ENCODE measurements at regions not wholly inside any gene's neighbourhood (a gene's known extent, or its start where the extent isn't known, plus 50 kb on each side); places are given as distances from the start of the nearest gene placed in this dataset.

DNA sequence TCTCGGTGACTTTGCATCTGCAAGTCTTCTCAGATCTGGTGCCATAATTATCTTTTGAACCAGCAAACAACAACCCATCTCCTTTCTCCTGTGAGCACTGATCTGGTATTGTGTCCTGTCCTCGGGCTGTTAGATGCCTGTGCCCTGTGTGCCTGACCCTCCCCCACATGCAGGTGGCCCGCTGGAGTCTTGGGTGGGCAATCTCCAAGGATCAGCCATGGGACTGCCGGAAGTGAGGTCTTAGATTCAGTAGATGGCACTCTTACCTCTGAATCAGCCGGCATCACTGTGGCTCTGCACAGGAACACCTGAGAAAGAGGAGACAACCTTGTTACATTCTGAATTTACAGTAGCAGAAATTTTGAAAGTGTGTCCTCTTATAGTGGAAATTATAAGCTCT lies 172.4 kb downstream of the IRX2 start:
- TF ChIP-seq EZH2phosphoT487 (IDR thresholded peaks at IDR 0.05; ENCODE audit: unreplicated experiment) (no peak), POLR2AphosphoS5 (IDR thresholded peaks at IDR 0.05; ENCODE audit: low read depth) (no peak), ETS1 (IDR thresholded peaks at IDR 0.05) (no peak), CREB1 (CRISPR knock-in tag; IDR thresholded peaks at IDR 0.05; ENCODE audit: low read depth) (no peak), REST (IDR thresholded peaks at IDR 0.05; ENCODE audit: unreplicated experiment) (no peak), EZH2 (IDR thresholded peaks at IDR 0.05; ENCODE audit: low read depth, unreplicated experiment) (no peak), JUNB (IDR thresholded peaks at IDR 0.05; ENCODE audit: unreplicated experiment) (no peak), STAT1 (IDR thresholded peaks at IDR 0.05; ENCODE audit: unreplicated experiment) (no peak), ZNF331 (CRISPR knock-in tag; IDR thresholded peaks at IDR 0.05; ENCODE audit: low read depth) (no peak)
- TF ChIP-seq, protein P1, sequence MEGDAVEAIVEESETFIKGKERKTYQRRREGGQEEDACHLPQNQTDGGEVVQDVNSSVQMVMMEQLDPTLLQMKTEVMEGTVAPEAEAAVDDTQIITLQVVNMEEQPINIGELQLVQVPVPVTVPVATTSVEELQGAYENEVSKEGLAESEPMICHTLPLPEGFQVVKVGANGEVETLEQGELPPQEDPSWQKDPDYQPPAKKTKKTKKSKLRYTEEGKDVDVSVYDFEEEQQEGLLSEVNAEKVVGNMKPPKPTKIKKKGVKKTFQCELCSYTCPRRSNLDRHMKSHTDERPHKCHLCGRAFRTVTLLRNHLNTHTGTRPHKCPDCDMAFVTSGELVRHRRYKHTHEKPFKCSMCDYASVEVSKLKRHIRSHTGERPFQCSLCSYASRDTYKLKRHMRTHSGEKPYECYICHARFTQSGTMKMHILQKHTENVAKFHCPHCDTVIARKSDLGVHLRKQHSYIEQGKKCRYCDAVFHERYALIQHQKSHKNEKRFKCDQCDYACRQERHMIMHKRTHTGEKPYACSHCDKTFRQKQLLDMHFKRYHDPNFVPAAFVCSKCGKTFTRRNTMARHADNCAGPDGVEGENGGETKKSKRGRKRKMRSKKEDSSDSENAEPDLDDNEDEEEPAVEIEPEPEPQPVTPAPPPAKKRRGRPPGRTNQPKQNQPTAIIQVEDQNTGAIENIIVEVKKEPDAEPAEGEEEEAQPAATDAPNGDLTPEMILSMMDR (conservative IDR thresholded peaks at IDR 0.05; ENCODE audit: low read depth in 2 of 2), result peak in 1 of 2 experiments; percentile 39; a peak in 2 of 4 replicates

Measured in GM23338 (cell line).